SK-N-SH (cell line): ENCODE measurements at regions not wholly inside any gene's neighbourhood (a gene's known extent, or its start where the extent isn't known, plus 50 kb on each side); places are given as distances from the start of the nearest gene placed in this dataset.

ENCODE experiments used
- GABPA ChIP-seq: IDR thresholded peaks from 2 replicates; pipeline ENCODE4 v1.4.0; 2012; ENCODE audit warnings: low read depth, mild to moderate bottlenecking
- NFIC ChIP-seq: IDR thresholded peaks from 2 replicates; pipeline ENCODE4 v1.4.0; 2012; ENCODE audit warnings: borderline replicate concordance
- POLR2AphosphoS5 ChIP-seq: IDR thresholded peaks from 2 replicates; pipeline ENCODE4 v1.6.1; 2012; ENCODE audit warnings: low read depth, low read length
- SIN3A ChIP-seq: IDR thresholded peaks from 2 replicates; pipeline ENCODE4 v1.6.1; 2012; ENCODE audit warnings: low read depth, mild to moderate bottlenecking, low read length, moderate library complexity, borderline replicate concordance
- TAF1 ChIP-seq: IDR thresholded peaks from 2 replicates; pipeline ENCODE4 v1.6.1; 2012; ENCODE audit warnings: low read depth, mild to moderate bottlenecking, low read length, moderate library complexity, borderline replicate concordance
- YY1 ChIP-seq: IDR thresholded peaks from 2 replicates; pipeline ENCODE4 v1.4.0; 2012; ENCODE audit warnings: low read depth, mild to moderate bottlenecking
- TF ChIP-seq, protein P1 (sequence below): fragments of 200-600 bp; sonication (generic); IDR thresholded peaks from 2 replicates; pipeline ENCODE4 v1.6.1; 2017; ENCODE audit warnings: antibody characterized with exemption, mild to moderate bottlenecking, moderate library complexity
- TF ChIP-seq, protein P2 (sequence below): IDR thresholded peaks from 2 replicates; pipeline ENCODE4 v1.4.0; 2012; ENCODE audit warnings: low read depth
- TF ChIP-seq, protein P3 (sequence below): fragments of 150-350 bp; IDR thresholded peaks from 2 replicates; pipeline ENCODE4 v1.6.1; 2017; ENCODE audit warnings: antibody characterized with exemption, low read length, low read depth, borderline replicate concordance

DNA sequence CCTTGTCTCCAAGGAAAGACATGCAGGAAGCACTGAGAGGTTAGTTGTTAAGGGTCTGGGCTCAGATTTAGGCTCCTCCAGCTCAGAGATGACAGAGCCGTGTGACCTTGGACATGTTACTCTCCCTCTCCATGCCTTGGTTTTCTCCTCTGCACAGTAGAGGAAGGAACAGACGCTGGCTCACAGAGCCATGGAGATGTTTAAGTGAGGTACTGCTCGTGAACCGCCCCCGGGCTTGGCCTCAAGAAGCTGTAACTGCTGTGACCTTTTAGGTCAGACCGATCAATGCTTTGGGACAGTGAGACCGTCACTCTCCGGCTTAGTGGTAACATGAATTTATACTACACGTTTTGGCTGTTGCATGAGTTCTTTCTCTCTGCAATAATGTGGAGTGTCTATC lies 197.4 kb downstream of the C16orf95 start:
- TF ChIP-seq NFIC (no peak), YY1 (no peak), TAF1 (no peak), POLR2AphosphoS5 (no peak), SIN3A (no peak), GABPA (no peak)
- TF ChIP-seq, protein P1, sequence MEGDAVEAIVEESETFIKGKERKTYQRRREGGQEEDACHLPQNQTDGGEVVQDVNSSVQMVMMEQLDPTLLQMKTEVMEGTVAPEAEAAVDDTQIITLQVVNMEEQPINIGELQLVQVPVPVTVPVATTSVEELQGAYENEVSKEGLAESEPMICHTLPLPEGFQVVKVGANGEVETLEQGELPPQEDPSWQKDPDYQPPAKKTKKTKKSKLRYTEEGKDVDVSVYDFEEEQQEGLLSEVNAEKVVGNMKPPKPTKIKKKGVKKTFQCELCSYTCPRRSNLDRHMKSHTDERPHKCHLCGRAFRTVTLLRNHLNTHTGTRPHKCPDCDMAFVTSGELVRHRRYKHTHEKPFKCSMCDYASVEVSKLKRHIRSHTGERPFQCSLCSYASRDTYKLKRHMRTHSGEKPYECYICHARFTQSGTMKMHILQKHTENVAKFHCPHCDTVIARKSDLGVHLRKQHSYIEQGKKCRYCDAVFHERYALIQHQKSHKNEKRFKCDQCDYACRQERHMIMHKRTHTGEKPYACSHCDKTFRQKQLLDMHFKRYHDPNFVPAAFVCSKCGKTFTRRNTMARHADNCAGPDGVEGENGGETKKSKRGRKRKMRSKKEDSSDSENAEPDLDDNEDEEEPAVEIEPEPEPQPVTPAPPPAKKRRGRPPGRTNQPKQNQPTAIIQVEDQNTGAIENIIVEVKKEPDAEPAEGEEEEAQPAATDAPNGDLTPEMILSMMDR, result no peak
- TF ChIP-seq, protein P2, sequence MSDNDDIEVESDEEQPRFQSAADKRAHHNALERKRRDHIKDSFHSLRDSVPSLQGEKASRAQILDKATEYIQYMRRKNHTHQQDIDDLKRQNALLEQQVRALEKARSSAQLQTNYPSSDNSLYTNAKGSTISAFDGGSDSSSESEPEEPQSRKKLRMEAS, result no peak
- TF ChIP-seq, protein P3, sequence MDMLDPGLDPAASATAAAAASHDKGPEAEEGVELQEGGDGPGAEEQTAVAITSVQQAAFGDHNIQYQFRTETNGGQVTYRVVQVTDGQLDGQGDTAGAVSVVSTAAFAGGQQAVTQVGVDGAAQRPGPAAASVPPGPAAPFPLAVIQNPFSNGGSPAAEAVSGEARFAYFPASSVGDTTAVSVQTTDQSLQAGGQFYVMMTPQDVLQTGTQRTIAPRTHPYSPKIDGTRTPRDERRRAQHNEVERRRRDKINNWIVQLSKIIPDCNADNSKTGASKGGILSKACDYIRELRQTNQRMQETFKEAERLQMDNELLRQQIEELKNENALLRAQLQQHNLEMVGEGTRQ, result no peak
